ENCODE measurements at regions not wholly inside any gene's neighbourhood (a gene's known extent, or its start where the extent isn't known, plus 50 kb on each side); places are given as distances from the start of the nearest gene placed in this dataset.

- Histone ChIP-seq H4K20me1 (ENCODE audit: control insufficient read depth, insufficient read depth, insufficient read length) (no peaks in the 10 kb centered on the region), H3K14ac (ENCODE audit: insufficient read depth, low read length) (no peak overlapping the region)
Observed at GRCh38 chr19:29115181-29115580, 97.8 kb downstream of the UQCRFS1 start.

More at GRCh38 chr19:29115181-29115580, 97.8 kb downstream of the UQCRFS1 start:
- H4K8ac ChIP-seq (replicated peaks; ENCODE audit: insufficient read length, low read depth, low read length), result no peak overlapping the region
- no peaks in the 10 kb centered on the region; a peak in 1 of 5 replicates for H3K9me3 Mint-ChIP-seq
- no peak overlapping the region for H3K18ac ChIP-seq (ENCODE audit: insufficient read length, low read depth, low read length)
- no peak overlapping the region for H3K56ac ChIP-seq (ENCODE audit: insufficient read length, low read depth, low read length)
- H3K9me3 ChIP-seq (ENCODE audit: control insufficient read depth, low read depth, low read length), result no peaks in the 10 kb centered on the region
- no peaks in the 10 kb centered on the region for H3K27me3 ChIP-seq (ENCODE audit: insufficient read depth, low read length)
- H3T11ph ChIP-seq (ENCODE audit: low read length), result no peak overlapping the region
- no peak overlapping the region for H2AFZ ChIP-seq (ENCODE audit: low read length)
- no peak overlapping the region for H2BK20ac ChIP-seq (ENCODE audit: low read depth, low read length, poor library complexity, severe bottlenecking)
- H3K36me3 Mint-ChIP-seq (ENCODE audit: insufficient read depth in 1 of 3, low read depth in 3 of 3), result 0 out of 7 replicates have a peak, but pooled peaks cover 0 to 3% (median 0%) of the 10 kb centered on the region in 3 experiments
- no peak overlapping the region for H2BK12ac ChIP-seq (ENCODE audit: insufficient read length, low read depth, low read length)
- no peak overlapping the region for H3K27ac ChIP-seq (ENCODE audit: insufficient read length, low read depth, low read length)
- no peak overlapping the region for H3K9ac ChIP-seq (ENCODE audit: extremely low read depth, insufficient read length, low read length)
- no peak overlapping the region for H3K4ac ChIP-seq (ENCODE audit: low read depth, low read length)
- no CpG with 5 or more reads among the region's 1 CpG for WGBS (ENCODE audit: extremely low coverage, insufficient read length, low lambda C conversion rate)
- H4K91ac ChIP-seq (ENCODE audit: insufficient read length, low read depth, low read length), result no peak overlapping the region
- no peaks in the 10 kb centered on the region for H3K79me1 ChIP-seq (ENCODE audit: insufficient read depth, low read depth, low read length, poor library complexity, severe bottlenecking)
- H3K27me3 Mint-ChIP-seq (ENCODE audit: low read depth), result peaks cover 10% of the 10 kb centered on the region
- H2AK5ac ChIP-seq (ENCODE audit: insufficient read length, low read length), result no peak overlapping the region
- no peak overlapping the region for H4K5ac ChIP-seq (ENCODE audit: insufficient read length, low read depth, low read length)
- H3K4me1 Mint-ChIP-seq, result no peaks in the 10 kb centered on the region
- H3K4me3 Mint-ChIP-seq, result no peak overlapping the region
- no peak overlapping the region for H3K23ac ChIP-seq (ENCODE audit: insufficient read length, low read depth, low read length)
- H2BK15ac ChIP-seq (ENCODE audit: low read depth, low read length), result no peak overlapping the region
- DNase-seq, result no peak
- H3K4me2 ChIP-seq (ENCODE audit: insufficient read depth, insufficient read length, low read length), result no peak overlapping the region
- no peaks in the 10 kb centered on the region for H3K23me2 ChIP-seq (ENCODE audit: insufficient read length, low read depth, low read length, poor library complexity, severe bottlenecking)
- H2BK120ac ChIP-seq (ENCODE audit: low read depth, low read length, poor library complexity, severe bottlenecking), result no peak overlapping the region
- no peak for TF ChIP-seq CTCF (conservative IDR thresholded peaks at IDR 0.05)
- no peak overlapping the region for H2BK5ac ChIP-seq (ENCODE audit: insufficient read length, low read length)
- H3K27ac Mint-ChIP-seq, result no peak overlapping the region
- H3K79me2 ChIP-seq (ENCODE audit: insufficient read depth, low read length), result no peaks in the 10 kb centered on the region
- H3K4me1 ChIP-seq (ENCODE audit: insufficient read depth, low read length), result no peaks in the 10 kb centered on the region
